PC-9 (cell line): ENCODE measurements at regions not wholly inside any gene's neighbourhood (a gene's known extent, or its start where the extent isn't known, plus 50 kb on each side); places are given as distances from the start of the nearest gene placed in this dataset.

ENCODE experiments used
- EZH2 ChIP-seq: fragments of 200-600 bp; sonication (generic); IDR thresholded peaks from 2 replicates; pipeline ENCODE4 v1.8.0; 2017; ENCODE audit warnings: antibody characterized with exemption, low read depth
- TF ChIP-seq, protein P1 (sequence below): fragments of 200-600 bp; sonication (generic); conservative IDR thresholded peaks from 2 replicates; pipeline ENCODE4 v1.6.1; 2017; ENCODE audit warnings: mixed run types, antibody characterized with exemption, mild to moderate bottlenecking, moderate library complexity

GRCh38 chr14:98167705-98168104, 1104.3 kb downstream of the BCL11B start:
- TF ChIP-seq, protein P1, sequence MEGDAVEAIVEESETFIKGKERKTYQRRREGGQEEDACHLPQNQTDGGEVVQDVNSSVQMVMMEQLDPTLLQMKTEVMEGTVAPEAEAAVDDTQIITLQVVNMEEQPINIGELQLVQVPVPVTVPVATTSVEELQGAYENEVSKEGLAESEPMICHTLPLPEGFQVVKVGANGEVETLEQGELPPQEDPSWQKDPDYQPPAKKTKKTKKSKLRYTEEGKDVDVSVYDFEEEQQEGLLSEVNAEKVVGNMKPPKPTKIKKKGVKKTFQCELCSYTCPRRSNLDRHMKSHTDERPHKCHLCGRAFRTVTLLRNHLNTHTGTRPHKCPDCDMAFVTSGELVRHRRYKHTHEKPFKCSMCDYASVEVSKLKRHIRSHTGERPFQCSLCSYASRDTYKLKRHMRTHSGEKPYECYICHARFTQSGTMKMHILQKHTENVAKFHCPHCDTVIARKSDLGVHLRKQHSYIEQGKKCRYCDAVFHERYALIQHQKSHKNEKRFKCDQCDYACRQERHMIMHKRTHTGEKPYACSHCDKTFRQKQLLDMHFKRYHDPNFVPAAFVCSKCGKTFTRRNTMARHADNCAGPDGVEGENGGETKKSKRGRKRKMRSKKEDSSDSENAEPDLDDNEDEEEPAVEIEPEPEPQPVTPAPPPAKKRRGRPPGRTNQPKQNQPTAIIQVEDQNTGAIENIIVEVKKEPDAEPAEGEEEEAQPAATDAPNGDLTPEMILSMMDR, result no peak
- TF ChIP-seq EZH2, result no peak
